K562 (cell line): ENCODE measurements at regions not wholly inside any gene's neighbourhood (a gene's known extent, or its start where the extent isn't known, plus 50 kb on each side); places are given as distances from the start of the nearest gene placed in this dataset.

Experiments used
- ARHGAP35 ChIP-seq: fragments of 450-650 bp; IDR thresholded peaks from 2 replicates; pipeline ENCODE4 v1.6.1; 2018; ENCODE audit not compliant: partially characterized antibody
- ATF7 ChIP-seq: fragments of 450-650 bp; IDR thresholded peaks from 2 replicates; pipeline ENCODE4 v1.7.1; 2014; ENCODE audit warnings: mild to moderate bottlenecking, moderate library complexity
- EZH2 ChIP-seq: IDR thresholded peaks from 2 replicates; pipeline ENCODE4 v1.6.1; 2012; ENCODE audit warnings: low read depth, mild to moderate bottlenecking, inconsistent platforms, low read length, borderline replicate concordance
- GTF3C2 ChIP-seq: IDR thresholded peaks from 3 replicates; pipeline ENCODE4 v1.6.1; 2011; ENCODE audit warnings: borderline replicate concordance, mild to moderate bottlenecking, moderate library complexity; ENCODE audit not compliant: insufficient read length; ENCODE audit errors: extremely low read depth
- KDM4B ChIP-seq, 2 experiments: fragments of 450-650 bp in 1 of 2; sonication (generic) in 1 of 2; IDR thresholded peaks; 2 replicates each; pipeline ENCODE4 v1.6.1; 2016 to 2017; ENCODE audit warnings: borderline replicate concordance in 2 of 2, antibody characterized with exemption in 1 of 2, low read depth in 1 of 2, mild to moderate bottlenecking in 1 of 2
- NCOA6 ChIP-seq: fragments of 450-650 bp; IDR thresholded peaks from 2 replicates; pipeline ENCODE4 v1.6.1; 2017; ENCODE audit warnings: mild to moderate bottlenecking
- NRF1 ChIP-seq, 2 experiments: fragments of 450-650 bp; IDR thresholded peaks in 1 of 2; conservative IDR thresholded peaks in 1 of 2; 2 replicates each; pipeline ENCODE4 v1.6.1; 2014; ENCODE audit warnings: mild to moderate bottlenecking in 2 of 2
- ZBTB40 ChIP-seq, 2 experiments: fragments of 450-650 bp in 1 of 2; sonication (generic) in 1 of 2; formaldehyde crosslinking in 1 of 2; IDR thresholded peaks; 2 replicates each; pipeline versions ENCODE4 v1.7.1 to v1.9.0; 2016 to 2022; ENCODE audit warnings: inconsistent platforms in 1 of 2, mild to moderate bottlenecking in 1 of 2, missing genetic modification reagents in 1 of 2
- ZNF274 ChIP-seq: IDR thresholded peaks from 2 replicates; pipeline ENCODE4 v1.6.1; 2011; ENCODE audit warnings: low read depth, mild to moderate bottlenecking, low read length, moderate library complexity, borderline replicate concordance
- ZNF79 ChIP-seq: fragments of 250-450 bp; sonication (Bioruptor Pico); IDR thresholded peaks from 2 replicates; pipeline ENCODE4 v1.4.0; 2020; ENCODE audit warnings: low read depth, mild to moderate bottlenecking, moderate library complexity
- TF ChIP-seq, protein P1 (sequence below), 2 experiments: fragments of 450-650 bp in 1 of 2; IDR thresholded peaks; 2 replicates each; pipeline ENCODE4 v1.6.1; 2011 to 2017; ENCODE audit warnings: low read depth in 2 of 2, antibody characterized with exemption in 1 of 2, borderline replicate concordance in 1 of 2, low read length in 1 of 2, mild to moderate bottlenecking in 1 of 2, mixed read lengths in 1 of 2; ENCODE audit not compliant: control insufficient read depth in 1 of 2

DNA sequence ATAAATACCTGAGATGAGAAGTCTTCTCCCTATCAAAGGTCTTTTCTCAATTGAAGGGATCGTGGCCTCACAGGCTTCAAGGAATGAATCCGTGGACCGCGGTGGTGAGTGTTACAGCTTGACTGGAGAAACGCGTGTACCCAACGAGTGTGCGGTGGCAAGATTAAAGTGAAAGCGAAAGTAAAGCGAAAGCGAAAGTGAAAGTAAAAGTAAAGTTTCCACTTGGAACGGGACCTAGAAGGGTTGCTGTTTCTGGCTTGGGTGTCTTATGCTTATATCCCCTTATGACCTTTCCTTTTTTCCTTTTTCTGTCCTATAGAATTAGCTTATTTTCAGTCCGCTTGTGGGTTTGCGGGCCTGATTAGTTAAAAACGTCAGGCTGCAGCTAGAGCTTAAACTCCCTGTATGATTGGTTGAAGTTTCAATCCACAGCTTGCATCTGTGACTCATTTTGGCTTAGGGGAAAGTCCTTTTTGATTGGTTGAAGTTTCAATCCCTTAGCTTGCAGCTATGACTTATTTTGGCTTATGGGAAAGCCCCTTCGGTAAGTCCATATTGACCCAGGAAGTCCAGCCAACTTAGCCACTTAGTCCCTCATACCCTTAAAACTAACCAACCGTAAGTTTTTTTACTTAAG lies 924.3 kb upstream of the CDH10 start (continued):
- no peak for TF ChIP-seq GTF3C2
- TF ChIP-seq ATF7 = no peak
- TF ChIP-seq ZBTB40 (IDR thresholded peaks at IDR 0.05) = peak; percentile 72
- no peak for TF ChIP-seq ZBTB40 (CRISPR knock-in tag; IDR thresholded peaks at IDR 0.05)
- TF ChIP-seq NCOA6 = no peak
- no peak for TF ChIP-seq ZNF274
- TF ChIP-seq EZH2 = no peak
- TF ChIP-seq ARHGAP35 = no peak
- TF ChIP-seq, protein P1, sequence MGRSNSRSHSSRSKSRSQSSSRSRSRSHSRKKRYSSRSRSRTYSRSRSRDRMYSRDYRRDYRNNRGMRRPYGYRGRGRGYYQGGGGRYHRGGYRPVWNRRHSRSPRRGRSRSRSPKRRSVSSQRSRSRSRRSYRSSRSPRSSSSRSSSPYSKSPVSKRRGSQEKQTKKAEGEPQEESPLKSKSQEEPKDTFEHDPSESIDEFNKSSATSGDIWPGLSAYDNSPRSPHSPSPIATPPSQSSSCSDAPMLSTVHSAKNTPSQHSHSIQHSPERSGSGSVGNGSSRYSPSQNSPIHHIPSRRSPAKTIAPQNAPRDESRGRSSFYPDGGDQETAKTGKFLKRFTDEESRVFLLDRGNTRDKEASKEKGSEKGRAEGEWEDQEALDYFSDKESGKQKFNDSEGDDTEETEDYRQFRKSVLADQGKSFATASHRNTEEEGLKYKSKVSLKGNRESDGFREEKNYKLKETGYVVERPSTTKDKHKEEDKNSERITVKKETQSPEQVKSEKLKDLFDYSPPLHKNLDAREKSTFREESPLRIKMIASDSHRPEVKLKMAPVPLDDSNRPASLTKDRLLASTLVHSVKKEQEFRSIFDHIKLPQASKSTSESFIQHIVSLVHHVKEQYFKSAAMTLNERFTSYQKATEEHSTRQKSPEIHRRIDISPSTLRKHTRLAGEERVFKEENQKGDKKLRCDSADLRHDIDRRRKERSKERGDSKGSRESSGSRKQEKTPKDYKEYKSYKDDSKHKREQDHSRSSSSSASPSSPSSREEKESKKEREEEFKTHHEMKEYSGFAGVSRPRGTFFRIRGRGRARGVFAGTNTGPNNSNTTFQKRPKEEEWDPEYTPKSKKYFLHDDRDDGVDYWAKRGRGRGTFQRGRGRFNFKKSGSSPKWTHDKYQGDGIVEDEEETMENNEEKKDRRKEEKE (IDR thresholded peaks at IDR 0.05; ENCODE audit: borderline replicate concordance in 1 of 2, control insufficient read depth in 1 of 2, low read depth in 2 of 2, low read length in 1 of 2) = no peak
- no peak for TF ChIP-seq ZNF79 (CRISPR knock-in tag)
- no peak for TF ChIP-seq NRF1 (conservative IDR thresholded peaks at IDR 0.05 in 1 of 2, IDR thresholded peaks at IDR 0.05 in 1 of 2)
- TF ChIP-seq KDM4B (IDR thresholded peaks at IDR 0.05; ENCODE audit: borderline replicate concordance in 2 of 2, low read depth in 1 of 2) = no peak
